AG20443 (cell line): ENCODE measurements at regions not wholly inside any gene's neighbourhood (a gene's known extent, or its start where the extent isn't known, plus 50 kb on each side); places are given as distances from the start of the nearest gene placed in this dataset.

ENCODE experiments used
- DNase-seq: peaks from one replicate; pipeline ENCODE4 v3.0.0; 2012; ENCODE audit warnings: low spot score, mixed read lengths

DNA sequence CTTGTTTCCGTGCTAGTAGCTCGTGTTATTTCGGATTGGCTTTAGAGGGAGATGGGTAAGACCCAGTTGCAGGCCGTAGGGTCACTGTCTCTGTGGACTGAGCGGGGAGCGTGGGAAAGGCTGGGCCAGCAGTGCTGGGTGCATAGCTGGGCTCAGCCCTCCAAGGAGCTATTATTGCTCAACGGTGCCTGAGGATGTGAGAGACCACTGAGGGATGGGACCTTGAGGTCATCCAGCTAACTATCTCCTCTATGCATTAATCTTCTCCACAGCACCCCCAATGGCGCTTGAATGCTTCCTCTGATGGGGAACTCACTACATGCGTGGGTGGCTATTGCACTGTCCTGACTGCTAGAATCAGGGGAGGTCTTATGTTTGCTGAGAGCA lies 126.1 kb upstream of the FOXF1 start:
- no peak for DNase-seq

DNA sequence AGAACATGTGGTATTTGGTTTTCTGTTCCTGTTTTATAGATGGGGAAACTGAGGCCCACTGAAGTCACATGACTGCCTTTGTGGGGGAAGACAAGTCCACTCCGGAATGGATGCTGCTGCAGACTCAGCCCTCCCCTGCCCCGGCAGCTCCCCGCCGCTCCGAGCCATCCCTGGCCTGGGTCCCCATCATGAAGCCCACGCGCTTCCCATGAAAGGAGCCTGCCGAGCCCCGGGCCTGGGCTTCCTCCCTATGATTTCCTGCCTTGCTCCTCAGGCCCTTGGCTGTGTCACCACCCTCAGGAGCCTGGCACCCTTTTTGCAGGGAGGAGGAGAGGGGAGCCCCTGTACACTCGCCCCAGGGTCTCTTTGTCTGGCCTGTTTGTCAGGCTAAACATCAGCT lies 125.3 kb upstream of the FOXF1 start:
- no peak for DNase-seq

- peak; percentile 92 for DNase-seq
Observed at GRCh38 chr16:86387468-86388440, 122.6 kb upstream of the FOXF1 start.

GRCh38 chr16:86388976-86389375 lies 121.4 kb upstream of the FOXF1 start:
- DNase-seq, result no peak

- DNase-seq, result no peak
Observed at GRCh38 chr16:86389566-86390328, 120.6 kb upstream of the FOXF1 start.

DNA sequence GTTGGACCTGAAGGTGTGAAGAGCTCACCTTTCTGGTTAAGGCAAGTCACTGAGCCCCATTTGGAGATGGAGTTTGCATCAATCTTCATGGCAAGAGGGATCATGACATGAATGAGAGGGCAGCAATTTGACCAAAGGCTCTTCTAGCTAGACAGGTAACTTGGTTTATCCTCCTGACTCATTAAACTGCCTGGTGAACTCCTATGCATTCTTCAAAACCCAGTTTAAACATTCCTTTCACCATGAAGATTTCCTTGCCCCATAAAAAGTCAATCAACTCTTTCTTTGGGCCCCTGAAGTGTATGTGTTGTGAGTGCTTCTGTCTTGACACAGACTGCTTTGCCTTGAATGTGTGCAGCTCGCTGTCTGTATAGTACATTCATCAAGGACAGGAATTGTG lies 120.0 kb upstream of the FOXF1 start:
- DNase-seq, result no peak

DNA sequence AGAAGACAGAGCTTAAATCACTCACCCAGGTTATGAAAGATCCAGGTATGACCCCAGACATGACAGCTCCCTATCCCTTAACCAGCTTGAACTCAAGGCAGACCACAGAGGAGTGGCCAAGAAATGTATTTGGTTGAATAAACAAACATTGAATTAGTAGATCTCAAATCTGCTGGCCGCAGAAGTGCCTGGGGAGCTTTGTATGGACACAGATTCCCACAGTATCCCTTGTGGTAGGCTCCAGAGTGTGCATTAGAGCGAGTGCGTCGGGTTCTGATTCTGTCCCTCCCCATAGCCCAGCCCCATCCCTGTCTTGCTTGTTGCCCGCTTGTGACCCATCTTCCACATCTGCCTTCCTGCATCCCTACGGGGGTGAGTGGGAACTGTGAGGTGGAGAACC lies 118.8 kb upstream of the FOXF1 start:
- no peak for DNase-seq

DNA sequence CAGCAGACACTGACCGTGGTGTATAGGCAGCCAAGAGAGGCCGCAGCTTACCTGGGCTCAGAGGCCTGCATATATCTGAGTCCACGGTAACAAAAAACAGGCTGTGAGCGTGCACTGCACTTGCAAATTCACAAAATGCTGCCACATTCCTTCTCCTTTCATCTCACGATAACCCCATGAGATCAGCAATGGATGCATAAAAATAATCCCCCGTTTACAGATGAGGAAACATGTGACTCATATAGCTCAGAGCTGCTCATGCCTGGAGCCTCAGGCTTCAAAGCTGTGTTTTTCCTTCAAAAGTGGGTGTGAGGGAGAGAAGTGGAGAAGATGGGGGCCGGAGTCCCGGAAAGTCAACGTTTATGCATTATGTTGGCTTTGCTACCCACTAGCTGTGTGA lies 118.3 kb upstream of the FOXF1 start:
- DNase-seq, result peak; percentile 64

DNA sequence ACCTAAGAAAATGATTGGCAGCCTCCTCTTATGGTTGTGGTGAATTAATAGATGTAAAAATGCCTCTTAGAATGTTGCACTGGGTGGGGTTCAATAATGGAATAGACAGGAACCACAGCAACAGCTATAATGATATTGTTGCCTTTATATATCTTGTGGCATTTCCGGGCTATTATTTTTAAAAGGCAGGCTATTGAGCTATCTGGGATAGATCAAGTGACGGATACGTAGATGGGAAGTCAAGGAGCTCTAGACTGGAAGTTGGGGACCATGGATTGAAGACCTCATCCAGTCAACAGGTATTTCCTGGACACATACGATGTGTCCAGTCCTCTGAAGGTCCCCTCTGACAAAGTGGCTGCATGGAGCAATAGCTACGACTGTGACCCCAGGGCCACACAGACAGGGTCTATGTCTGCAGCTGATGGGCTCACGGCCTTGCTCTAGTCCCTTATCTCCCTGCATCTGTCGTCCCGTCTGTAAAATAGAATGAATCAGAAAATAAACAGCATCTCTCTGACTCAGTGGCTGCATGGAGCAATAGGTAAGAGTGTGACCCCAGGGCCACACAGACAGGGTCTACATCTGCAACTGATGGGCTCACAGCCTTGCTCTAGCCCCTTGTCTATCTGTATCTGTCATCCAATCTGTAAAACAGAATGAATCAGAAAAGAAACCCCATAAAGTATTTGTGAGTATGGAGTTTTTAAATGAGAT lies 117.7 kb upstream of the FOXF1 start:
- DNase-seq, result no peak

DNA sequence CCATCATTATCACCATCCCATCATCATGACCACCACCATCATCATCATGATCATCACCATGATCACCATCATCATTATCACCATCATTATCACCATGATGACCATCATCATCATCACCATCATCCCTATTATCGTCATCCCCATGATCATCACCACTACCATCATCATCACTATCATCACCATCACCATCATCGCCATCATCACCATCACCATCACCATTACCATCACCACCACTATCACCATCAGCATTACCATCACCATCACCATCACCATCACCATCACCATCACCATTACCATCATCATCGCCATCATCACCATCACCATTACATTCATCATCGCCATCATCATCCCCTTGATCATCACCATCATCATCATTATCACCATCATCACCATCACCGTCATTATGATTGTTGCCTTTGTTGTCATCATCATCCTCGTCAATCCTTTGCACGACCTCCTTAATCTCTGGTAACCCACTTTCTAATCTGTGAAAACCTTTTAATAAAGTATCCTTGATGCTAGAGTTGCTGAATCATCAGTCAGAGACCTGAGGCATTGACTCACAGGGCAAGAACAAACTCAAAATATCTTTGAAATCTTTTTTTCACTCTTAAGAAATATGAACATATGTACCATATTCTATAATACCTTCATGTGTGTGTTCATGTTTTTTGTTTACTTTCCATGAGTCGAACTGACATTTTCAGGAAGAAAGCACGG lies 116.3 kb upstream of the FOXF1 start:
- no peak for DNase-seq

DNA sequence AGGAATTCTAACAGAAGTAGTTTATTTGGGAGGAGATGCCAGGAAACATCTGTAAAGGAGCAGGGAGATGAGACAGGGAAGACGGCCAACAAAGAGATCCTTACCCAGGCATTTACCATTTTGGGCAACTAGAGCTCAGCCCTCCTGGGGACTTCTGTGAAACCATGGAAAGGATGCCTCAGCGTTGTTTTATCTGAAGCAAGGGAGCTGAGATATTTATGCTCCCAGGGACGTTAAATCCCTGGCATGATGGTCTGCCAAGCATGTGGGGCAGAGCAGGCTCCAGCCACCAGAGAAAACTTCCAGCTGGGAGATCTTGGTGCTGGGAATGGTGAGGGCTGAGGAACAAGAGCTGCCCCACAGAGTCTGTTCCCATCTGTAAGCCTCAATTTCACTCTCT lies 114.8 kb upstream of the FOXF1 start:
- DNase-seq, result no peak

DNA sequence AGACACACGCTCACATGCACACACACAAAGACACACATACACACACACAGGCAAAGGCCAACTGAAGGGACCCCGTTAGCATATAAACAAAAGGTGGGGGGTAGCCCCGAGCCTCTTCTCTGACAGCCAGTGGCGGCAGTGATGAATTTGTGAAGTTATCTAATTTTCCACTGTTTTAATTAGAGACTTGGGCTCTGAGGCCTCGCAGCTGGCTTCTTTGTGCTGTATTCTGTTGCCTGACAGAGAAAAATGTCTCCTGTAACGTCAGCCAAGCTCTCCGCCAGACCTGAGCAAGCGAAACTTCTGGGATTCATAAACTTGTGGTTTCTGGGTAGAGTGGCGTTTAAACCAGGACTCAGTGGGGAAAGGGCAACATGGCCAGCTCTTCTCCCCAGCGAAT lies 113.9 kb upstream of the FOXF1 start:
- DNase-seq, result peak; percentile 69

DNA sequence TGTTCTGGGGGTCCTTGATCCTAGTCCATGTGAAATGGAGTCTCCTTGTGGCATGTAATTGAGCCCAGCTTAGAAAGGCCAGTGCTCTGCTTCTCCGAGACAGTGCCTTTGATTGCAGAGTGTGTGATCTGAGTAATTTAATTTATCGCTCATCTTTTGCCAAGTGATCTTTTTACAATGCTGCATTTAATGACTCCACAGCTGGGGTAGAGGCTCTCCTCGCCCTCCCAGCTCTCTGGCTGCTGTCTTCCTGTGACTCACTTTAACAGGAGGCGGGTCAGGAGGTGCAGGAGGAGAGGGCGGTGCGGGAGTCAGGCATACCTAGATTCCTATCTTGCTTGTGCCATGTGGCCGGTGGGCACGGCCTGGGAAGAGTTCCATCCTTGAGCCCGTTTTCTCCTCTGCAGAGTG lies 113.4 kb upstream of the FOXF1 start:
- DNase-seq, result peak; percentile 87

DNA sequence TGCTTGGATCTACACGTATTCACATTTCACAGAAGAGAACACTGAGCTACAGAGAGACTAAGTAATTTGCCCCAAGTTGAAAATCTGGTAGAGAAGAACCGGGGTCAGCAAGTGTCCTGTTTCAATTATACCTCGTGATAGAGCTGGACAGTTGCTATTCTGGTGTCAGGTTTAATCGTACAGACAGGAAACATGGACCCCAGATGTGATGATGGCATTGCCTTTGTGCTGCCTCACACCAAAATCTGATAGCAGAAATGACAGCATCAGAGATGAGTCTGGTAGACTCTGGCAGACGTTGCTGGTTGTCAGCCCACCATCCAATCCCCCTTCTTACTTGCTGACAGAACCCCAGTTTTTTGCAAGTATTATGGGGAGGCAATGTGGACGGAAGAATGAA lies 112.1 kb upstream of the FOXF1 start:
- DNase-seq, result no peak

DNA sequence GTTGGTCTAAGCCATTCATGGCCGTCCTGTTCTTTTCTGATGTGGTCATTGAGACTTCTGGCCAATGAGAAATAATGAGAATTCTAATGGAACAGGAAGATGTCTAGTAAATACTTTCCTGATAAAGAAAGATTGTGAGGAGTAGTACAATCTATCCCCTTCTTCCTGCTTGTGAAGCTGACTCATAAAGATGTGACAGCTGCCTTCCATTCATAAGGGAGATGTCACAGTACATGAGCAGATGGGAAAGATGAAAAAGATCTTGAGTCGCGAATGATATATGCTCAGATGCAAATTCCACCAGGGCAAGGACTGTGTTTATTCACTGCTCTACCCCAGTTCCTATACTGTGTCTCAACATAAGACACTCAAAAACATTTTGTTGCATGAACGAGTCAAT lies 111.7 kb upstream of the FOXF1 start:
- no peak for DNase-seq

- DNase-seq, result no peak
Observed at GRCh38 chr16:86401126-86401525, 109.2 kb upstream of the FOXF1 start.

DNA sequence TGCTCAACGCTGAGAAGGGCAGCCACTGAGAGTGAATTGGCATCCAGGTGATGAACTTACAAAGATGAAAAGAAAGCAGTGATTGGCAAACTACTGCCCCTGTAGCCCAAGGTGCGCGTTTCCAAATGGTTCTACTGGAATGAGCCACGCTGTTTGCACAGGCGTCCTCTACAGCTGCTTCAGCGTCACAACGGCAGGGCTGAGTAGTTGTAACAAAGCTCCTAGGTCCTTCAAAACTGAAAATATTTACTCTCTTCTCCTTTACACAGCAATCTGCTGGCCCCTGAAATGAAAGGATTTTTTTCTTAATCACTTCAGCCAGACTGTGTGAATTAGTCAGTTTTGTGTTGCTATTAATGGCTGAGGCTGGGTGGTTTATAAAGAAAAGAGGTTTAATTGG lies 107.2 kb upstream of the FOXF1 start:
- no peak for DNase-seq

DNA sequence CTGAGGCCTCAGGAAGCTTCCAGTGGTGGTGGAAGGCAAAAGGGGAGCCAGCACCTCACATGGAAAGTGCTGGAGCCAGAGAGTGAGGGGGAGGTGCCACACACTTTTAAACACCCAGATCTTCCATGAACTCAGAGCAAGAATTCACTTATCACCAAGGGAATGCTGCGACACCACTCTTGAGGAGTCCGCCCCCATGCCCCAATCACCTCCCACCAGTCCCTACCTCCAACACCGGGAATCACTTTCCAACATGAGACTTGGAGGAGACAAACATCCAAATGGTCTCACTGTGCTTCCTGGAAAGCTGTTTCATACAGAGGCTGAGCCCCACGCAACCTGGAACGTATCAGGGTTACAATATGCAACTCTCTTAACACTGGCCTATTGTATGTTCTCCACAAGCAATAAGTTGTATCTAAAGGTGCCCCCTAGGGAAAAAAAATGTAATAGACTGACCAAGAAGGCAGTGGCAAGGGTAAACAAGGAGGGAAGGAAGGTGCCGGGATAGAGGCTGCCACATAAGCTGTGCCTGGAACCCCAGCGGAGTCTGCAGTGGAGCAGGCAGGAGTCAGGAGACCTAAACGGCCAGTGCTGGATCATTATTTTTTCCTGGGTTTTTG lies 106.7 kb upstream of the FOXF1 start:
- DNase-seq, result no peak

- no peak for DNase-seq
Observed at GRCh38 chr16:86404678-86405077, 105.6 kb upstream of the FOXF1 start.

DNA sequence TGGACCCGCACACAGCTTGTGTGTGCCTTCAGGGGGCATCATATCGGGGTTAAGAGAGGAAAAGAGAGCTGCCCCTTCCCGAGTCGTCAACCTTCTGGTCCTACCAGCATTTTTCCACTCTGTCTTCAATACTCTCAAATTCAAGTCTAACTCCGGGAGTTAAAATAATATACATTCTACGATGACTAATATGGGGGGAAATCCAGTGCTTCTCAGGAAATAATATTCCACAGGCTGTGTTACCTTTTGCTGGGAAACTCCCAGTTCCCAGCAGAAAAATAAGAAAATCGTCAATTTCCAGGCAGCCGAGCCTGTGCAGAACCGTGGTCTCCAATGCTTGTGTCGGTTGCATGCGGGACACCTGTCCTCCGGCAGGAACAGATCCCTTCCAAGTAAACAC lies 105.0 kb upstream of the FOXF1 start:
- no peak for DNase-seq

DNA sequence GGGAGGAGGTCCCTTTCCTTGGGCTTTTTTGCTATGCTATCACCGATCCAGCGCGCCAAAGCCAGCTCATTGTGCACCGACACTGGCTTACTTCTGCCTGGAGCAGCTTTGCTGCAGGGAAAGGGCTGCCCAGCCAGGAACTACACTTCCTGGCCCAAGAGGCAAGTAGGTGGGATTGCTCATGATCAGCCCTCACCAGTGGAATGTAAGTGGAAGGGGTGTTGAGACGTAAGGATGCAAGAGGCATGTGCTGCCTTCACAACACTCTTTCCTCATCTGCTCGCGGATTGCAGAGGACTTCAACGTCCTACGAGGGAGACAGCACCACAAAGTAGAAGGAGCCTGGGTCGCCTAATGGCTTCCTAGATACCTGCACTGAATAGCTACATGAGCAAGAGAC lies 104.3 kb upstream of the FOXF1 start:
- no peak for DNase-seq

DNA sequence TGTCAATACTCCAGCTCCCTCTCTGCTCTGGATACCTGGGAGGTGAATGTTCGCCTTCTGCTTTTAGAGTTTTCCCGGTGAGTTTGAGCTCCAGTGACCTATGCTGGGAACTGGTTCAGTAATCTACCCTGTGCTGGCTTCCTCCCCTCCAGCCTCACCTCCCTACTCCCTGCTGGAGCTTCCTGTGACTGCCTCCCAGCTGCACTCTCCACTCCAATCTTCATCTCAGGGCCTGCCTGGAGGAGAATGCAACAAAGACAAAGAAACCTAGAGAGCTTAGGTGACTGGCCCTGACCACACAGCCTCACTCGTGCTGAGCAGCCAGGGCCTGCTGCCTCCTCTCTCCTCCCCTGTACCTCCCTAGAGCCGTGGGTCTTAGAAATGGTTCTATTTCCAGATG lies 101.6 kb upstream of the FOXF1 start:
- DNase-seq, result no peak
